Neural crest cell (in vitro differentiated cells): ENCODE measurements at regions not wholly inside any gene's neighbourhood (a gene's known extent, or its start where the extent isn't known, plus 50 kb on each side); places are given as distances from the start of the nearest gene placed in this dataset.
A peak's percentile ranks its signal among the peaks of the same experiment; 100 is the strongest.

ENCODE experiments used
- DNase-seq: peaks from one replicate; pipeline ENCODE4 v3.0.0; 2021; ENCODE audit warnings: low read depth, mixed read lengths, low spot score
- H3K27ac Mint-ChIP-seq: one replicate; pipeline ENCODE4 v1.8.0; 2021; ENCODE audit warnings: mild to moderate bottlenecking, mixed read lengths; ENCODE audit not compliant: unreplicated experiment
- H3K27me3 Mint-ChIP-seq: 2 replicates; pipeline ENCODE4 v1.8.0; 2021; ENCODE audit warnings: low read depth, mild to moderate bottlenecking, mixed read lengths
- H3K36me3 Mint-ChIP-seq: 2 replicates; pipeline ENCODE4 v1.8.0; 2021; ENCODE audit warnings: low read depth, mild to moderate bottlenecking, mixed read lengths
- H3K4me1 Mint-ChIP-seq: 2 replicates; pipeline ENCODE4 v1.8.0; 2021; ENCODE audit warnings: mixed read lengths
- H3K4me3 Mint-ChIP-seq: one replicate; pipeline ENCODE4 v1.8.0; 2021; ENCODE audit warnings: mild to moderate bottlenecking, mixed read lengths
- H3K9me3 Mint-ChIP-seq: 2 replicates; pipeline ENCODE4 v1.8.0; 2021; ENCODE audit warnings: mixed read lengths
- CTCF ChIP-seq: fragments of 200-600 bp; sonication (generic); conservative IDR thresholded peaks from 2 replicates; pipeline ENCODE4 v1.5.0; 2021; ENCODE audit warnings: antibody characterized with exemption, mild to moderate bottlenecking

- no peak overlapping the region for H3K27ac Mint-ChIP-seq
- no peaks in the 10 kb centered on the region for H3K36me3 Mint-ChIP-seq
- H3K4me3 Mint-ChIP-seq, result no peak overlapping the region
- peaks cover 13% of the 10 kb centered on the region for H3K4me1 Mint-ChIP-seq
- H3K9me3 Mint-ChIP-seq, result peaks cover 5% of the 10 kb centered on the region
- no peak for TF ChIP-seq CTCF
- no peak for DNase-seq
- H3K27me3 Mint-ChIP-seq, result no peaks in the 10 kb centered on the region
Measured at GRCh38 chr3:64305731-64306130, 80.5 kb upstream of the PRICKLE2 start.

DNA sequence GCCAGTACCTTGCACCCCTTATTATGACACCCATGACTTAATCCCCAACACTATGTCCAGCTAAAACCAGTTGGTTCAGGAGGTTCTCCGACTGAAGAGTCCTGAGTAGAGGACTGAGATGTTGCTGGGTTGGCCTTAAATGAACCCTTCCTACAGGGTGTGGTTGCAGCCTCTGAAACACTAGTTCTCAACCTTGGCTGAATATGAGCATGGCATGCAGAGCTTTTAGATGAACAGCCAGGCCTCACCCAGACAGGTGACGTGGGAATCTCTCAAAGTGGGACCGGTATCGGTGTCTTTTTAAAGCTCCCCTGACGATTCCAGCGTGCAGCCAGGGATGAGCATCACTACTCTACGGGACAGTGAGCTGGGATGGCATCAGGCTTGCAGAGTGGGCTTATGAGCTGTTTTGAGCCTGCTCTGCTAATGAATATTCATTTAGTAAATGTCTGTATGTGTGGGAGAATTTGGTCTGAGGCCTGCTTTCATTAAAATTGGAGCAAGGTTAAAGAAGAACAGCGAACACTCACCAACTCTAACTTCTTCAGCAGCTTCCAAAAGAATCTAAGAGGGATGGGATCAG lies 79.7 kb upstream of the PRICKLE2 start:
- Mint-ChIP-seq H3K4me1 (peaks cover 13% of the 10 kb centered on the region), H3K36me3 (no peaks in the 10 kb centered on the region), H3K27ac (peak overlapping the region; percentile 66), H3K27me3 (no peaks in the 10 kb centered on the region), H3K4me3 (no peak overlapping the region), H3K9me3 (peaks cover 5% of the 10 kb centered on the region)
- no peak for TF ChIP-seq CTCF
- no peak for DNase-seq

DNA sequence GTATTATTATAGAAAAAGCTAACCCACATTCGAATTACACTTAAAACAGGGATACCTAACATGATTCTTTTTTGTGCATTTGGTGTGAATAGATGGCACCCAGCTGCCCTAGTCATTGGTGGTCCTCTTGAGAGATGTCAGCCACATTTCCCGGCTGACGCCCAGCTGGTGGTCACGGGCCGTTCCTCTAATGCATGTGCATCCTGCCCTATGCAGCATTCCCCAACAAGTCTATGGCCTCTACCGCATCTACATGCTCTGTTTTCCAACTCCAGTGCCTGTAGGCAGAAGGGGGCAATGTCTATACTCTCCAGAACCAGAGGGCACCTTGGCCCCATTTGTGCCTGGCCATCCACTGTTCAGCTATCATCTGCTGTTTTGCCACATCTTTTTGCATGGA lies 78.6 kb upstream of the PRICKLE2 start:
- TF ChIP-seq CTCF, result no peak
- Mint-ChIP-seq H3K27me3 (no peaks in the 10 kb centered on the region), H3K9me3 (peaks cover 5% of the 10 kb centered on the region), H3K4me3 (no peak overlapping the region), H3K27ac (no peak overlapping the region), H3K4me1 (peaks cover 13% of the 10 kb centered on the region), H3K36me3 (no peaks in the 10 kb centered on the region)
- no peak for DNase-seq

- Mint-ChIP-seq H3K27me3 (no peaks in the 10 kb centered on the region), H3K4me3 (no peak overlapping the region)
Measured at GRCh38 chr3:64303401-64303800, 78.1 kb upstream of the PRICKLE2 start.

DNA sequence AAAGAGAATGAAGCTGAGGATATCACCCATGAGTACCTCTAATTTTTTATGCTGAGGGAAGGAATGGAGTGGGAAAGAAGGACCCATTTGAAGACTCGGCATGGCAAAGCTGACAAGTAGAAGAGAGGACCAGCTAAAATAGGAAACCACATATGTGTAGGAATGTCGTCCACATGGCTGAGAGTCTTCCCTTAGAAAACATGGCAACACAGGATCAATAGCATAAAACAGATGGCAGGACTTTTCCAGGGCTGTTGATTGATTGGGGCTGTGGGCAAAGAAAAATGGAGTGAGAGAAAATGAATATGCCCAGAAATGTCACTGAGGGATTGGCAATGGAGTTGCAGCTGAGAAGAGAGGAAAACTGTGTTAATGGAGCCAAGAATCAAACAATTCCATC lies 76.2 kb upstream of the PRICKLE2 start:
- H3K4me1 Mint-ChIP-seq, result peaks cover 7% of the 10 kb centered on the region
- H3K36me3 Mint-ChIP-seq, result peaks cover 12% of the 10 kb centered on the region
- peaks cover 15% of the 10 kb centered on the region for H3K9me3 Mint-ChIP-seq
- no peak for DNase-seq
- no peak overlapping the region for H3K4me3 Mint-ChIP-seq
- TF ChIP-seq CTCF, result no peak
- no peak overlapping the region for H3K27ac Mint-ChIP-seq
- H3K27me3 Mint-ChIP-seq, result no peaks in the 10 kb centered on the region

More at GRCh38 chr3:64303401-64303800, 78.1 kb upstream of the PRICKLE2 start:
- peaks cover 8% of the 10 kb centered on the region for H3K9me3 Mint-ChIP-seq
- TF ChIP-seq CTCF, result no peak
- H3K27ac Mint-ChIP-seq, result no peak overlapping the region
- peaks cover 13% of the 10 kb centered on the region for H3K4me1 Mint-ChIP-seq
- no peak for DNase-seq
- H3K36me3 Mint-ChIP-seq, result peaks cover 3% of the 10 kb centered on the region
